ENCODE measurements at regions not wholly inside any gene's neighbourhood (a gene's known extent, or its start where the extent isn't known, plus 50 kb on each side); places are given as distances from the start of the nearest gene placed in this dataset.
"Not testable (repeated sequence)": the region's sequence is repeated elsewhere in the genome, so short reads cannot be mapped to it uniquely, and the experiment has no call there.

- H3K4me3 ChIP-seq (ENCODE audit: low read depth, low read length); H3K27ac ChIP-seq; H3K36me3 ChIP-seq (replicated peaks); H3K27me3 ChIP-seq (replicated peaks); in situ Hi-C loops (cut with HindIII; ENCODE audit: low pct_ligation_motif_present, low sequenced_read_pairs): not testable (repeated sequence)
- peak; percentile 6 for DNase-seq
Observed at GRCh38 chr10:46645110-46645509, 66.2 kb downstream of the SYT15 start.

GRCh38 chr10:46646132-46646531, 67.2 kb downstream of the SYT15 start:
- H3K4me3 ChIP-seq (ENCODE audit: low read depth, low read length); H3K36me3 ChIP-seq (replicated peaks); H3K27me3 ChIP-seq (replicated peaks); DNase-seq; in situ Hi-C loops (cut with HindIII; ENCODE audit: low pct_ligation_motif_present, low sequenced_read_pairs); H3K27ac ChIP-seq: not testable (repeated sequence)

DNA sequence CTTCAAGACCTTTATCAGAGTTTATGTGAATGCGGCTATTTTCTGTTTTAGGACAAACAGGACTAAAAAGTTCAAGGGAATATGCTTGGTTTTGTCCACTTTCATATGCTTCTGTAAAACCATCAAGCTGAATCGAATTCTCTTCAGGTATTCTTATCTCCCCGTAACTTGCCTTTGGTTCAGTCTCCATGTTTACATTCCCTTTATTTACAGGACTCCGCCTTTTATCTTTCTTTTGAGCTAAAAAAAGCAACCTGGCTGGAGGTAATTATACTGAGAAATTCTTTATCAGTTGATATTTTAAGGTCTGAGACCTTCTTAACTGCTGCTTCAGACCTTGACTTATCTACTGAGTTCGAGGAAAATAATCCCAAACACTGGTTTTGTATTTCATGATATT, 72.0 kb downstream of the SYT15 start:
- H3K27me3 ChIP-seq (replicated peaks); H3K4me3 ChIP-seq (ENCODE audit: low read depth, low read length); H3K27ac ChIP-seq; in situ Hi-C loops (cut with HindIII; ENCODE audit: low pct_ligation_motif_present, low sequenced_read_pairs); DNase-seq; H3K36me3 ChIP-seq (replicated peaks): not testable (repeated sequence)

- H3K27ac ChIP-seq; DNase-seq; in situ Hi-C loops (cut with HindIII; ENCODE audit: low pct_ligation_motif_present, low sequenced_read_pairs); H3K27me3 ChIP-seq (replicated peaks); H3K4me3 ChIP-seq (ENCODE audit: low read depth, low read length); H3K36me3 ChIP-seq (replicated peaks): not testable (repeated sequence)
Observed at GRCh38 chr10:46657437-46657836, 78.5 kb downstream of the SYT15 start.

- H3K4me3 ChIP-seq (ENCODE audit: low read depth, low read length); in situ Hi-C loops (cut with HindIII; ENCODE audit: low pct_ligation_motif_present, low sequenced_read_pairs); DNase-seq: not testable (repeated sequence)
Observed at GRCh38 chr10:46660027-46660834, 81.3 kb downstream of the SYT15 start.

GRCh38 chr10:46660835-46661164, 81.9 kb downstream of the SYT15 start:
- in situ Hi-C loops (cut with HindIII; ENCODE audit: low pct_ligation_motif_present, low sequenced_read_pairs); H3K27ac ChIP-seq; DNase-seq: not testable (repeated sequence)

More at GRCh38 chr10:46660027-46660834, 81.3 kb downstream of the SYT15 start:
- not testable (repeated sequence) for H3K27ac ChIP-seq; H3K27me3 ChIP-seq (replicated peaks); H3K36me3 ChIP-seq (replicated peaks)

DNA sequence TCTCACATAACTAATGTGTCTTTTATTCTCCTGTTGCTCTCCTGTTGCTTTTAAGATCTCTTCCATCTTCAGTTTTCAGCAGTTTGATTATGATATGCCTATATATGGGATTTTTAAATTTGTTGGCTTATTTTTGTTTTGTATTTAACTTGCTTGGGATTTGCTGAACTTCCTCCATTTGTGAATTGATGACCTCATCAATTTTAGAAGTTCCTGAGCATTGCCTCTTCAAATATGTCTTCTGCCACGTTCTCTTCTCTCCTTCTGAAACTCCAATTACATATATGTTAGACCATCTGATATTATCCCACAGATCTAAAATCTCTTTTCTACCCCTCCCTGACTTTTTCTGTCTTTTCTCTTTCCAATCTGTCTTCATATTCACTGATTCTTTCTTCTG, 86.6 kb downstream of the SYT15 start:
- H3K4me3 ChIP-seq (ENCODE audit: low read depth, low read length); H3K27me3 ChIP-seq (replicated peaks); H3K27ac ChIP-seq; in situ Hi-C loops (cut with HindIII; ENCODE audit: low pct_ligation_motif_present, low sequenced_read_pairs); DNase-seq; H3K36me3 ChIP-seq (replicated peaks): not testable (repeated sequence)

More at GRCh38 chr10:46660835-46661164, 81.9 kb downstream of the SYT15 start:
- not testable (repeated sequence) for H3K4me3 ChIP-seq (ENCODE audit: low read depth, low read length); H3K36me3 ChIP-seq (replicated peaks); H3K27me3 ChIP-seq (replicated peaks)

DNA sequence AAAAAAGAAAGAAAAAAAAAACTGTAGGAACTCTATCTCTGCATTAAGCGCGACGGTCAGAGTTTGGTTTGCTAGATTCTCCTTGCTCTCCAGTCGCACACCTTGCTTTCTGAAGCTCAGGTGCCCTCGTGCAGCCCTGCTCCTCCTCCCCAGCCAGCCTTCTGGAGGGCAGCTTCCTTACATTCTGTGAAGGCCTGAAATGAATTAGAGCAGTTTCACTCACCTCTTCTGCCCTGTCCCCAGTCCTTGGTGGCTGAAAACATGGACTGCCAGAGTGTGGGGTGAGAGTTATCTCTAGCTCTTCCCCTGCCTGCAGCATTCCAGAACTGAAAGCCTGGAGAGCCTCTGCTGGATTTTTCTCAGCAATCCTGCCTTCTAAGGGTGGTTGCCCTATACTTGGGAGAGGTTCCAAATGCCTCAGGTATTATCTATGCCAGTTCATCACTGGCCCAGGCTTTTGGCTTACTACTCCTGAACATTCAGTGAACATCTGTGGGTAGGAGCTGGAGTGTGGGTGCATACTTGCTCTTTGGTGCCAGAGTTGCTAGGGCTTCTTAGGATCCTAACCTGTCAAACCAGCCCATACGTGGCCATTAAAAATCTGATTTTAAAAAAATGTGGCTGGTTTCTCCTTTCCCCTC, 89.5 kb downstream of the SYT15 start:
- DNase-seq; H3K27me3 ChIP-seq (replicated peaks); H3K4me3 ChIP-seq (ENCODE audit: low read depth, low read length); in situ Hi-C loops (cut with HindIII; ENCODE audit: low pct_ligation_motif_present, low sequenced_read_pairs); H3K27ac ChIP-seq; H3K36me3 ChIP-seq (replicated peaks): not testable (repeated sequence)

DNA sequence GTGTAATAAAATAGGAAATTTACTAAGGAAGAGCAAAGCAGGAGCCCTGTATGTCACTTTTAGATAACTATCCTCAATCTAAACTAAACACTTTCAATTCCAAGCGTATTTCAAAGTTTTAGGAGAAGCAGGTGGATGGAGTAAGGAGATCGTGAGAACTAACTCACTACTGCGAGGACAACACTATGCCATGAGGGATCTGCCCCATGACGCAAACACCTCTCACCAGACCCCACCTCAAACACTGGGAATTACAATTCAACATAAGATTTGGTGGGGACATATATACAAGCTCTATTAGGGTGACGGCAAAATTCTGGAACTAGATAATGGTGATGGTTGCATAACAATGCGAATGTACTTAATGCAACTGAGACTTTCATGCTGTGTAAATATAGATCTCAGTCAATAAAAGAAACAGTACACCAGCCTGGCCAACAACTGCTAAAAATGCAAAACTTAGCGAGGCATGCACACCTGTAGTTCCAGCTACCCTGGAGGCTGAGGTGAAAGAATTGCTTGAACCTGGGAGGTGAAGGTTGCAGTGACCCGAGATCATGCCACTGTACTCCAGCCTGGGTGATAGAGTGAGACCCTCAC, 99.0 kb downstream of the SYT15 start:
- H3K27me3 ChIP-seq (replicated peaks); in situ Hi-C loops (cut with HindIII; ENCODE audit: low pct_ligation_motif_present, low sequenced_read_pairs); DNase-seq; H3K36me3 ChIP-seq (replicated peaks); H3K27ac ChIP-seq; H3K4me3 ChIP-seq (ENCODE audit: low read depth, low read length): not testable (repeated sequence)

GRCh38 chr10:46691397-46691796, 112.5 kb downstream of the SYT15 start:
- in situ Hi-C loops (cut with HindIII; ENCODE audit: low pct_ligation_motif_present, low sequenced_read_pairs), result not testable (repeated sequence)

DNA sequence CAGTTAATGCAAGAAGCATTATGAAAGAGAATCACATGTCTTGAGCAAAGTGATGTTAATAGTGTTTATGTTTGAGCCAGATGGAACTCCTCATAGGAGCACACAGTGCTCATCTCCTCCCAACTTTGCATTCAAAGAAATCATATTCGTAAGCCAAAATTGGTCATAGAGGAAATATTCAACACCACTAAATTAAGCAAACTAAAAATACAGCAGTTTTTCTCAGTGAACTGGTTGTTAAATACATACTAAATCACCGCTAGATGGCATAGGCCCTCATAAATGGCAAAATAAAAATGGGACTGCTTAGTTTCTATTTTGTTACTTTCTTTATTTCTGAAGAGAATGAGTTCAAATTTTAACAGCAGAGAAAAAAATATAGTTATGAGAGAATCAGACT, 114.3 kb downstream of the SYT15 start:
- H3K27me3 ChIP-seq (replicated peaks); H3K4me3 ChIP-seq (ENCODE audit: low read depth, low read length); in situ Hi-C loops (cut with HindIII; ENCODE audit: low pct_ligation_motif_present, low sequenced_read_pairs); H3K27ac ChIP-seq; DNase-seq; H3K36me3 ChIP-seq (replicated peaks): not testable (repeated sequence)

More at GRCh38 chr10:46691397-46691796, 112.5 kb downstream of the SYT15 start:
- DNase-seq; H3K4me3 ChIP-seq (ENCODE audit: low read depth, low read length); H3K27ac ChIP-seq; H3K27me3 ChIP-seq (replicated peaks); H3K36me3 ChIP-seq (replicated peaks): not testable (repeated sequence)

- H3K4me3 ChIP-seq (ENCODE audit: low read depth, low read length); in situ Hi-C loops (cut with HindIII; ENCODE audit: low pct_ligation_motif_present, low sequenced_read_pairs); H3K36me3 ChIP-seq (replicated peaks); H3K27me3 ChIP-seq (replicated peaks); H3K27ac ChIP-seq: not testable (repeated sequence)
- peak; percentile 9 for DNase-seq
Observed at GRCh38 chr10:46717264-46717663, 138.3 kb downstream of the SYT15 start.

GRCh38 chr10:46718014-46718413, 139.1 kb downstream of the SYT15 start:
- H3K27ac ChIP-seq; DNase-seq; H3K4me3 ChIP-seq (ENCODE audit: low read depth, low read length); in situ Hi-C loops (cut with HindIII; ENCODE audit: low pct_ligation_motif_present, low sequenced_read_pairs); H3K27me3 ChIP-seq (replicated peaks); H3K36me3 ChIP-seq (replicated peaks): not testable (repeated sequence)

Measured in brain microvascular endothelial cell (primary cell).